WTC11 (cell line): ENCODE measurements at regions not wholly inside any gene's neighbourhood (a gene's known extent, or its start where the extent isn't known, plus 50 kb on each side); places are given as distances from the start of the nearest gene placed in this dataset.

Source experiments
- ATAC-seq: fragments of 200-7000 bp; cut with Tn5 transposase; 2 replicates; pipeline ENCODE4 v1.10.0; 2021; ENCODE audit warnings: mild to moderate bottlenecking, moderate library complexity
- CTCF ChIA-PET: fragments of 300-600 bp; sonication (Branson Sonifier 250); formaldehyde crosslinking; loops from one replicate; lab custom pipeline; 2021; ENCODE audit warnings: antibody characterized with exemption; lab: Charles Lee
- POLR2A ChIA-PET: fragments of 350-600 bp; sonication (Branson Sonifier 250); formaldehyde crosslinking; loops from one replicate; lab custom pipeline; 2021; ENCODE audit warnings: antibody characterized with exemption; lab: Charles Lee
- DNase-seq: peaks from one replicate; pipeline ENCODE4 v3.0.0; 2021; ENCODE audit warnings: low spot score
- H3K27ac Mint-ChIP-seq: 2 replicates; pipeline ENCODE4 v1.8.0; 2021; ENCODE audit warnings: mixed read lengths
- H3K27me3 Mint-ChIP-seq: 2 replicates; pipeline ENCODE4 v1.8.0; 2021; ENCODE audit warnings: low read depth, mild to moderate bottlenecking, moderate library complexity, mixed read lengths
- H3K36me3 Mint-ChIP-seq: 2 replicates; pipeline ENCODE4 v1.8.0; 2021; ENCODE audit warnings: mixed read lengths
- H3K4me1 Mint-ChIP-seq: 2 replicates; pipeline ENCODE4 v1.8.0; 2022; ENCODE audit warnings: mixed read lengths
- H3K4me3 Mint-ChIP-seq: 2 replicates; pipeline ENCODE4 v1.8.0; 2021; ENCODE audit warnings: mild to moderate bottlenecking, moderate library complexity, mixed read lengths
- H3K9me3 Mint-ChIP-seq: 2 replicates; pipeline ENCODE4 v1.8.0; 2021; ENCODE audit warnings: mixed read lengths
- ATF6 ChIP-seq: sonication (generic); formaldehyde crosslinking; IDR thresholded peaks from 2 replicates; pipeline ENCODE4 v1.8.1; 2023; ENCODE audit warnings: mild to moderate bottlenecking, missing genetic modification reagents
- CDX4 ChIP-seq: fragments of 250-450 bp; sonication (Bioruptor Pico); IDR thresholded peaks from 2 replicates; pipeline ENCODE4 v1.9.0; 2021; ENCODE audit warnings: moderate library complexity, mild to moderate bottlenecking, inconsistent platforms, borderline replicate concordance
- CTCF ChIP-seq: fragments of 200-600 bp; IDR thresholded peaks from 2 replicates; pipeline ENCODE4 v1.8.0; 2022; ENCODE audit warnings: antibody characterized with exemption
- ELF4 ChIP-seq: sonication (generic); formaldehyde crosslinking; IDR thresholded peaks from 2 replicates; pipeline ENCODE4 v1.8.1; 2022; ENCODE audit warnings: low read depth, mild to moderate bottlenecking, moderate library complexity, missing genetic modification reagents
- EMX1 ChIP-seq: fragments of 250-450 bp; sonication (Bioruptor Pico); IDR thresholded peaks from 2 replicates; pipeline ENCODE4 v1.8.0; 2021; ENCODE audit warnings: mild to moderate bottlenecking
- FOXK1 ChIP-seq: sonication (generic); formaldehyde crosslinking; IDR thresholded peaks from 2 replicates; pipeline ENCODE4 v1.8.0; 2022; ENCODE audit warnings: mild to moderate bottlenecking, moderate library complexity, missing genetic modification reagents
- FOXP1 ChIP-seq: sonication (generic); formaldehyde crosslinking; IDR thresholded peaks from 2 replicates; pipeline ENCODE4 v1.8.0; 2022; ENCODE audit warnings: missing genetic modification reagents, mild to moderate bottlenecking, moderate library complexity, borderline replicate concordance
- GRHL2 ChIP-seq: fragments of 250-450 bp; sonication (Bioruptor Pico); IDR thresholded peaks from 2 replicates; pipeline ENCODE4 v1.8.0; 2022; ENCODE audit warnings: mild to moderate bottlenecking, moderate library complexity; ENCODE audit not compliant: insufficient replicate concordance, severe bottlenecking
- GTF2I ChIP-seq: fragments of 250-450 bp; sonication (Bioruptor Pico); conservative IDR thresholded peaks from 2 replicates; pipeline ENCODE4 v1.4.0; 2021; ENCODE audit warnings: mild to moderate bottlenecking
- MLX ChIP-seq: sonication (generic); formaldehyde crosslinking; IDR thresholded peaks from 2 replicates; pipeline ENCODE4 v1.8.1; 2023; ENCODE audit warnings: mild to moderate bottlenecking, missing genetic modification reagents, moderate library complexity
- NFATC4 ChIP-seq: fragments of 250-450 bp; sonication (Bioruptor Pico); IDR thresholded peaks from 2 replicates; pipeline ENCODE4 v1.9.0; 2021; ENCODE audit warnings: mild to moderate bottlenecking
- NFYB ChIP-seq: sonication (generic); formaldehyde crosslinking; conservative IDR thresholded peaks from 2 replicates; pipeline ENCODE4 v1.8.0; 2022; ENCODE audit warnings: low read depth, missing genetic modification reagents
- NR3C1 ChIP-seq: sonication (generic); formaldehyde crosslinking; conservative IDR thresholded peaks from 2 replicates; pipeline ENCODE4 v1.8.1; 2023; ENCODE audit warnings: low read depth, mild to moderate bottlenecking, missing genetic modification reagents
- OVOL2 ChIP-seq: fragments of 250-450 bp; sonication (Bioruptor Pico); IDR thresholded peaks from 2 replicates; pipeline ENCODE4 v1.9.0; 2021; ENCODE audit warnings: mild to moderate bottlenecking, borderline replicate concordance
- PRDM15 ChIP-seq: sonication (generic); formaldehyde crosslinking; IDR thresholded peaks from 2 replicates; pipeline ENCODE4 v1.8.0; 2022; ENCODE audit warnings: missing genetic modification reagents
- TEAD4 ChIP-seq: sonication (generic); formaldehyde crosslinking; IDR thresholded peaks from 2 replicates; pipeline ENCODE4 v1.8.0; 2022; ENCODE audit warnings: mild to moderate bottlenecking, missing genetic modification reagents
- USF2 ChIP-seq: sonication (generic); formaldehyde crosslinking; IDR thresholded peaks from 2 replicates; pipeline ENCODE4 v1.8.1; 2023; ENCODE audit warnings: mild to moderate bottlenecking, missing genetic modification reagents, moderate library complexity
- ZBTB43 ChIP-seq: sonication (generic); formaldehyde crosslinking; IDR thresholded peaks from 2 replicates; pipeline ENCODE4 v1.8.1; 2023; ENCODE audit warnings: mild to moderate bottlenecking, missing genetic modification reagents
- ZMAT4 ChIP-seq: fragments of 250-450 bp; sonication (Bioruptor Pico); IDR thresholded peaks from 2 replicates; pipeline ENCODE4 v1.9.0; 2021; ENCODE audit warnings: mild to moderate bottlenecking
- ZNF317 ChIP-seq: sonication (generic); formaldehyde crosslinking; IDR thresholded peaks from 2 replicates; pipeline ENCODE4 v1.8.1; 2023; ENCODE audit warnings: low read depth, mild to moderate bottlenecking, moderate library complexity, missing genetic modification reagents, borderline replicate concordance
- ZNF425 ChIP-seq: fragments of 250-450 bp; sonication (Bioruptor Pico); conservative IDR thresholded peaks from 2 replicates; pipeline ENCODE4 v1.9.0; 2021; ENCODE audit warnings: mild to moderate bottlenecking

GRCh38 chr4:35820003-35820402 lies 424.3 kb downstream of the ARAP2 start:
- POLR2A ChIA-PET = no interaction called here
- TF ChIP-seq USF2 (CRISPR knock-in tag) (no peak), ZMAT4 (CRISPR knock-in tag) (no peak), FOXK1 (no peak), GTF2I (no peak), ATF6 (no peak), ZNF425 (CRISPR knock-in tag) (no peak), FOXP1 (CRISPR knock-in tag) (no peak), TEAD4 (no peak), OVOL2 (no peak), ZNF317 (CRISPR knock-in tag) (no peak), ZBTB43 (CRISPR knock-in tag) (no peak), NFYB (CRISPR knock-in tag) (no peak)
- CTCF ChIA-PET = no interaction called here
- ATAC-seq = no peak
- H3K4me1 Mint-ChIP-seq = peaks cover 12% of the 10 kb centered on the region
- no peak overlapping the region for H3K27ac Mint-ChIP-seq
- no peaks in the 10 kb centered on the region for H3K36me3 Mint-ChIP-seq
- no peak for DNase-seq
- H3K27me3 Mint-ChIP-seq = no peaks in the 10 kb centered on the region
- H3K9me3 Mint-ChIP-seq = peaks cover 4% of the 10 kb centered on the region; the same call in 1 of the 2 replicates
- H3K4me3 Mint-ChIP-seq = no peak overlapping the region

- CTCF ChIA-PET = no interaction called here
- TF ChIP-seq MLX (CRISPR knock-in tag) (no peak), CTCF (no peak), USF2 (CRISPR knock-in tag) (no peak), CDX4 (CRISPR knock-in tag) (no peak), PRDM15 (no peak), NFATC4 (CRISPR knock-in tag) (no peak), NR3C1 (CRISPR knock-in tag) (no peak), EMX1 (CRISPR knock-in tag) (no peak), ELF4 (CRISPR knock-in tag) (no peak), GRHL2 (CRISPR knock-in tag) (no peak)
These were observed 420.1 kb downstream of the ARAP2 start for GRCh38 chr4:35824231-35824630.

More at GRCh38 chr4:35824231-35824630, 420.1 kb downstream of the ARAP2 start:
- Mint-ChIP-seq H3K4me1 (peaks cover 12% of the 10 kb centered on the region), H3K27me3 (no peaks in the 10 kb centered on the region), H3K27ac (no peak overlapping the region), H3K4me3 (no peak overlapping the region), H3K36me3 (no peaks in the 10 kb centered on the region), H3K9me3 (peaks cover 4% of the 10 kb centered on the region; the same call in 1 of the 2 replicates)
- no peak for ATAC-seq
- DNase-seq = no peak
- POLR2A ChIA-PET = no interaction called here
